HCT116 (cell line): ENCODE measurements at regions not wholly inside any gene's neighbourhood (a gene's known extent, or its start where the extent isn't known, plus 50 kb on each side); places are given as distances from the start of the nearest gene placed in this dataset.

Experiments
- ATAC-seq: fragments of 200-7000 bp; cut with Tn5 transposase; 2 replicates; pipeline ENCODE4 v1.9.1; 2020; ENCODE audit warnings: mild to moderate bottlenecking, moderate library complexity
- BruUV-seq: library from RNA; stranded (reverse); fragments of 400-500 nt; replicated peaks from 2 replicates; lab custom pipeline; 2021; lab: Mats Ljungman, UMichigan
- CTCF ChIA-PET: fragments of 300-600 bp; sonication (Branson Sonifier 250); formaldehyde crosslinking; loops from one replicate; lab custom pipeline; 2021; ENCODE audit warnings: antibody characterized with exemption; lab: Charles Lee
- POLR2A ChIA-PET: fragments of 300-600, 350-600 bp; sonication (Branson Sonifier 250); formaldehyde crosslinking; loops from one replicate; lab custom pipeline; 2021; ENCODE audit warnings: antibody characterized with exemption; lab: Charles Lee
- RAD21 ChIA-PET, 2 experiments: fragments of 300-600 bp; sonication (Branson Sonifier 250); formaldehyde crosslinking; loops; one replicate each; lab custom pipeline; 2023; ENCODE audit warnings: low total read pairs in 2 of 2; ENCODE audit not compliant: uncharacterized antibody in 2 of 2, unreplicated experiment in 2 of 2, low non-redundant PET in 1 of 2; lab: Charles Lee
- DNase-seq: peaks from one replicate; pipeline ENCODE4 v3.0.0-alpha.2; 2010; ENCODE audit warnings: low read depth, low spot score
- H2AFZ ChIP-seq: fragments of 200-600 bp; shearing (Covaris generic), sonication (generic); 2 replicates; pipeline ENCODE4 v1.6.1; 2017; ENCODE audit warnings: low read depth, mixed run types, mixed read lengths, antibody characterized with exemption, low read length; ENCODE audit not compliant: poor library complexity, severe bottlenecking
- H3K27ac ChIP-seq: 2 replicates; pipeline ENCODE4 v1.5.1; 2012; ENCODE audit warnings: low read depth, low read length
- H3K27me3 ChIP-seq: fragments of 200-600 bp; sonication (generic); 2 replicates; pipeline ENCODE4 v1.6.1; 2016; ENCODE audit warnings: mixed run types, low read length, mixed read lengths; ENCODE audit not compliant: insufficient read depth
- H3K36me3 ChIP-seq, 2 experiments: fragments of 200-500 bp in 1 of 2; fragments of 200-600 bp in 1 of 2; sonication (Bioruptor generic) in 1 of 2; sonication (generic) in 1 of 2; 2 replicates each; pipeline versions ENCODE4 v1.5.1 to v1.6.1; 2014 to 2016; ENCODE audit warnings: low read length in 2 of 2, inconsistent platforms in 1 of 2, mixed read lengths in 1 of 2, mixed run types in 1 of 2; ENCODE audit not compliant: insufficient read depth in 2 of 2, control insufficient read depth in 1 of 2
- H3K4me1 ChIP-seq, 2 experiments: fragments of 200-600 bp in 1 of 2; sonication (generic) in 1 of 2; 2 replicates each; pipeline versions ENCODE4 v1.5.1 to v1.6.1; 2012 to 2017; ENCODE audit warnings: low read length in 2 of 2, inconsistent platforms in 1 of 2, mild to moderate bottlenecking in 1 of 2, mixed read lengths in 1 of 2, mixed run types in 1 of 2, moderate library complexity in 1 of 2; ENCODE audit not compliant: insufficient read depth in 2 of 2, control insufficient read depth in 1 of 2
- H3K4me2 ChIP-seq: fragments of 200-600 bp; sonication (generic); 2 replicates; pipeline ENCODE4 v1.6.1; 2017; ENCODE audit warnings: mixed run types, low read length, mixed read lengths
- H3K4me3 ChIP-seq, 2 experiments: fragments of 200-600 bp in 1 of 2; sonication (generic) in 1 of 2; replicated peaks in 1 of 2; 2 replicates each; pipeline ENCODE4 v1.5.1; 2011 to 2016; ENCODE audit warnings: low read length in 2 of 2, control low read depth in 1 of 2, low read depth in 1 of 2, mild to moderate bottlenecking in 1 of 2, mixed read lengths in 1 of 2, mixed run types in 1 of 2
- H3K79me2 ChIP-seq: fragments of 200-600 bp; sonication (generic); 2 replicates; pipeline ENCODE4 v1.6.1; 2017; ENCODE audit warnings: mild to moderate bottlenecking, mixed run types, low read length, moderate library complexity, mixed read lengths; ENCODE audit not compliant: insufficient read depth
- H3K9ac ChIP-seq: fragments of 200-600 bp; sonication (generic); 2 replicates; pipeline ENCODE4 v1.6.1; 2016; ENCODE audit warnings: low read length, mixed read lengths
- H3K9me2 ChIP-seq: fragments of 200-600 bp; sonication (generic), shearing (Covaris generic); 2 replicates; pipeline ENCODE4 v1.6.1; 2017; ENCODE audit warnings: mixed run types, mild to moderate bottlenecking, moderate library complexity; ENCODE audit not compliant: insufficient read depth
- H3K9me3 ChIP-seq, 2 experiments: fragments of 200-500 bp in 1 of 2; fragments of 200-600 bp in 1 of 2; sonication (Bioruptor generic) in 1 of 2; sonication (generic) in 1 of 2; 2 replicates each; pipeline ENCODE4 v1.6.1; 2014 to 2017; ENCODE audit warnings: low read length in 2 of 2, mixed read lengths in 2 of 2, inconsistent platforms in 1 of 2, low read depth in 1 of 2, mild to moderate bottlenecking in 1 of 2, mixed run types in 1 of 2, moderate library complexity in 1 of 2; ENCODE audit not compliant: control insufficient read depth in 1 of 2, insufficient read depth in 1 of 2
- H4K20me1 ChIP-seq: fragments of 200-600 bp; sonication (generic), shearing (Covaris generic); 2 replicates; pipeline ENCODE4 v1.6.1; 2017; ENCODE audit warnings: mixed run types, mild to moderate bottlenecking, moderate library complexity; ENCODE audit not compliant: insufficient read depth
- CEBPB ChIP-seq: IDR thresholded peaks from 2 replicates; pipeline ENCODE4 v1.6.1; 2012; ENCODE audit warnings: low read depth
- EGR1 ChIP-seq: IDR thresholded peaks from 2 replicates; pipeline ENCODE4 v1.6.1; 2012; ENCODE audit warnings: low read depth
- EZH2 ChIP-seq: fragments of 200-600 bp; sonication (generic); IDR thresholded peaks from 2 replicates; pipeline ENCODE4 v1.6.1; 2017; ENCODE audit warnings: antibody characterized with exemption, mixed run types
- FOSL1 ChIP-seq: IDR thresholded peaks from 2 replicates; pipeline ENCODE4 v1.6.1; 2012; ENCODE audit warnings: low read depth
- POLR2AphosphoS5 ChIP-seq: IDR thresholded peaks from 2 replicates; pipeline ENCODE4 v1.6.1; 2011; ENCODE audit warnings: mild to moderate bottlenecking, low read depth, low read length, moderate library complexity
- RAD21 ChIP-seq: IDR thresholded peaks from 2 replicates; pipeline ENCODE4 v1.6.1; 2012; ENCODE audit warnings: low read depth, mild to moderate bottlenecking
- SIN3A ChIP-seq: IDR thresholded peaks from 2 replicates; pipeline ENCODE4 v1.6.1; 2012; ENCODE audit warnings: low read depth
- ZNF274 ChIP-seq: fragments of 200-500 bp; sonication (Bioruptor generic); IDR thresholded peaks from 2 replicates; pipeline ENCODE4 v1.6.1; 2014; ENCODE audit warnings: mild to moderate bottlenecking, low read depth, low read length, inconsistent platforms
- intact Hi-C: fragments of 100-400 bp; cut with micrococcal nuclease; formaldehyde crosslinking; loops from 2 replicates; pipeline ENCODE4 v1.10.0; 2022
- TF ChIP-seq, protein P1 (sequence below): IDR thresholded peaks from 2 replicates; pipeline ENCODE4 v1.6.1; 2012; ENCODE audit warnings: low read depth
- TF ChIP-seq, protein P2 (sequence below): IDR thresholded peaks from 2 replicates; pipeline ENCODE4 v1.6.1; 2011; ENCODE audit warnings: mild to moderate bottlenecking, low read length, moderate library complexity; ENCODE audit not compliant: insufficient replicate concordance; ENCODE audit errors: extremely low read depth
- TF ChIP-seq, protein P3 (sequence below): IDR thresholded peaks from 2 replicates; pipeline ENCODE4 v1.6.1; 2012
- TF ChIP-seq, protein P4 (sequence below), 3 experiments: fragments of 200-600 bp in 1 of 3; sonication (generic) in 1 of 3; IDR thresholded peaks in 2 of 3; conservative IDR thresholded peaks in 1 of 3; 2 replicates each; pipeline ENCODE4 v1.5.1; 2012 to 2017; ENCODE audit warnings: low read depth in 2 of 3, low read length in 2 of 3, antibody characterized with exemption in 1 of 3, borderline replicate concordance in 1 of 3, control low read depth in 1 of 3, mild to moderate bottlenecking in 1 of 3, mixed read lengths in 1 of 3, mixed run types in 1 of 3, moderate library complexity in 1 of 3; ENCODE audit not compliant: insufficient read depth in 1 of 3
- TF ChIP-seq, protein P5 (sequence below): IDR thresholded peaks from 2 replicates; pipeline ENCODE4 v1.6.1; 2012

DNA sequence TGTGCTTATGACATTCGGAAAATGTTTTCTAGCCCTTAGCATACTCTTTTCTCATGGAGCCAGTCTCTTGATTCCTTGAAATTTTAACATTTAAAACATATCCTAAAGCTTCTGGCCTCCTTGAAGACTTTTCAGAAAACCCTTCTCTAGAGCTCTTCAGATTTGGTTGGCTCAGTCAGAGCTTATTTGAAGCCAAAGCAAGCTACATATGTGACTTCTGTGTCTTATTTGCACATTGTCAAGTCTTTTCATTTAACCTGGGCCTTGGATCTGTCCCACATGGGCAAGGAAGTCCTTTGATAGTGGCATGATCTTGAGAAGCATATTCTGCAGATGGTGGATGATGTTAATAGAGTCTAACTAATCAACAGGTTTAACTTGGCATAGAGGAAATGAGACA lies 116.5 kb downstream of the LACC1 start:
- no peaks in the 10 kb centered on the region for H3K4me1 ChIP-seq
- no peaks in the 10 kb centered on the region for H3K36me3 ChIP-seq
- H3K27ac ChIP-seq: no peak overlapping the region
- peaks cover 6 to 13% of the 10 kb centered on the region in 2 experiments; a peak in 1 of 4 replicates for H3K9me3 ChIP-seq
- ChIA-PET POLR2A (no interaction called here), RAD21 (no interaction called here)
- intact Hi-C loops: no loop called here
- H3K27me3 ChIP-seq: no peaks in the 10 kb centered on the region
- H4K20me1 ChIP-seq: no peaks in the 10 kb centered on the region
- BruUV-seq: no TSS peak
- no peak for TF ChIP-seq SIN3A
- TF ChIP-seq, protein P1, sequence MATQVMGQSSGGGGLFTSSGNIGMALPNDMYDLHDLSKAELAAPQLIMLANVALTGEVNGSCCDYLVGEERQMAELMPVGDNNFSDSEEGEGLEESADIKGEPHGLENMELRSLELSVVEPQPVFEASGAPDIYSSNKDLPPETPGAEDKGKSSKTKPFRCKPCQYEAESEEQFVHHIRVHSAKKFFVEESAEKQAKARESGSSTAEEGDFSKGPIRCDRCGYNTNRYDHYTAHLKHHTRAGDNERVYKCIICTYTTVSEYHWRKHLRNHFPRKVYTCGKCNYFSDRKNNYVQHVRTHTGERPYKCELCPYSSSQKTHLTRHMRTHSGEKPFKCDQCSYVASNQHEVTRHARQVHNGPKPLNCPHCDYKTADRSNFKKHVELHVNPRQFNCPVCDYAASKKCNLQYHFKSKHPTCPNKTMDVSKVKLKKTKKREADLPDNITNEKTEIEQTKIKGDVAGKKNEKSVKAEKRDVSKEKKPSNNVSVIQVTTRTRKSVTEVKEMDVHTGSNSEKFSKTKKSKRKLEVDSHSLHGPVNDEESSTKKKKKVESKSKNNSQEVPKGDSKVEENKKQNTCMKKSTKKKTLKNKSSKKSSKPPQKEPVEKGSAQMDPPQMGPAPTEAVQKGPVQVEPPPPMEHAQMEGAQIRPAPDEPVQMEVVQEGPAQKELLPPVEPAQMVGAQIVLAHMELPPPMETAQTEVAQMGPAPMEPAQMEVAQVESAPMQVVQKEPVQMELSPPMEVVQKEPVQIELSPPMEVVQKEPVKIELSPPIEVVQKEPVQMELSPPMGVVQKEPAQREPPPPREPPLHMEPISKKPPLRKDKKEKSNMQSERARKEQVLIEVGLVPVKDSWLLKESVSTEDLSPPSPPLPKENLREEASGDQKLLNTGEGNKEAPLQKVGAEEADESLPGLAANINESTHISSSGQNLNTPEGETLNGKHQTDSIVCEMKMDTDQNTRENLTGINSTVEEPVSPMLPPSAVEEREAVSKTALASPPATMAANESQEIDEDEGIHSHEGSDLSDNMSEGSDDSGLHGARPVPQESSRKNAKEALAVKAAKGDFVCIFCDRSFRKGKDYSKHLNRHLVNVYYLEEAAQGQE: no peak
- TF ChIP-seq FOSL1: no peak
- TF ChIP-seq POLR2AphosphoS5: no peak
- TF ChIP-seq EZH2: no peak
- TF ChIP-seq EGR1: no peak
- TF ChIP-seq CEBPB: no peak
- TF ChIP-seq, protein P2, sequence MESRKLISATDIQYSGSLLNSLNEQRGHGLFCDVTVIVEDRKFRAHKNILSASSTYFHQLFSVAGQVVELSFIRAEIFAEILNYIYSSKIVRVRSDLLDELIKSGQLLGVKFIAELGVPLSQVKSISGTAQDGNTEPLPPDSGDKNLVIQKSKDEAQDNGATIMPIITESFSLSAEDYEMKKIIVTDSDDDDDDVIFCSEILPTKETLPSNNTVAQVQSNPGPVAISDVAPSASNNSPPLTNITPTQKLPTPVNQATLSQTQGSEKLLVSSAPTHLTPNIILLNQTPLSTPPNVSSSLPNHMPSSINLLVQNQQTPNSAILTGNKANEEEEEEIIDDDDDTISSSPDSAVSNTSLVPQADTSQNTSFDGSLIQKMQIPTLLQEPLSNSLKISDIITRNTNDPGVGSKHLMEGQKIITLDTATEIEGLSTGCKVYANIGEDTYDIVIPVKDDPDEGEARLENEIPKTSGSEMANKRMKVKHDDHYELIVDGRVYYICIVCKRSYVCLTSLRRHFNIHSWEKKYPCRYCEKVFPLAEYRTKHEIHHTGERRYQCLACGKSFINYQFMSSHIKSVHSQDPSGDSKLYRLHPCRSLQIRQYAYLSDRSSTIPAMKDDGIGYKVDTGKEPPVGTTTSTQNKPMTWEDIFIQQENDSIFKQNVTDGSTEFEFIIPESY: no peak
- TF ChIP-seq, protein P3, sequence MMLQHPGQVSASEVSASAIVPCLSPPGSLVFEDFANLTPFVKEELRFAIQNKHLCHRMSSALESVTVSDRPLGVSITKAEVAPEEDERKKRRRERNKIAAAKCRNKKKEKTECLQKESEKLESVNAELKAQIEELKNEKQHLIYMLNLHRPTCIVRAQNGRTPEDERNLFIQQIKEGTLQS: no peak
- TF ChIP-seq, protein P4, sequence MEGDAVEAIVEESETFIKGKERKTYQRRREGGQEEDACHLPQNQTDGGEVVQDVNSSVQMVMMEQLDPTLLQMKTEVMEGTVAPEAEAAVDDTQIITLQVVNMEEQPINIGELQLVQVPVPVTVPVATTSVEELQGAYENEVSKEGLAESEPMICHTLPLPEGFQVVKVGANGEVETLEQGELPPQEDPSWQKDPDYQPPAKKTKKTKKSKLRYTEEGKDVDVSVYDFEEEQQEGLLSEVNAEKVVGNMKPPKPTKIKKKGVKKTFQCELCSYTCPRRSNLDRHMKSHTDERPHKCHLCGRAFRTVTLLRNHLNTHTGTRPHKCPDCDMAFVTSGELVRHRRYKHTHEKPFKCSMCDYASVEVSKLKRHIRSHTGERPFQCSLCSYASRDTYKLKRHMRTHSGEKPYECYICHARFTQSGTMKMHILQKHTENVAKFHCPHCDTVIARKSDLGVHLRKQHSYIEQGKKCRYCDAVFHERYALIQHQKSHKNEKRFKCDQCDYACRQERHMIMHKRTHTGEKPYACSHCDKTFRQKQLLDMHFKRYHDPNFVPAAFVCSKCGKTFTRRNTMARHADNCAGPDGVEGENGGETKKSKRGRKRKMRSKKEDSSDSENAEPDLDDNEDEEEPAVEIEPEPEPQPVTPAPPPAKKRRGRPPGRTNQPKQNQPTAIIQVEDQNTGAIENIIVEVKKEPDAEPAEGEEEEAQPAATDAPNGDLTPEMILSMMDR (IDR thresholded peaks at IDR 0.05 in 2 of 3, conservative IDR thresholded peaks at IDR 0.05 in 1 of 3; ENCODE audit: borderline replicate concordance in 1 of 3, insufficient read depth in 1 of 3, low read depth in 2 of 3, low read length in 2 of 3): no peak
- no peak for TF ChIP-seq ZNF274
- TF ChIP-seq RAD21: no peak
- TF ChIP-seq, protein P5, sequence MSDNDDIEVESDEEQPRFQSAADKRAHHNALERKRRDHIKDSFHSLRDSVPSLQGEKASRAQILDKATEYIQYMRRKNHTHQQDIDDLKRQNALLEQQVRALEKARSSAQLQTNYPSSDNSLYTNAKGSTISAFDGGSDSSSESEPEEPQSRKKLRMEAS: no peak
- TF ChIP-seq, all 23 proteins: peak for 0
- Histone ChIP-seq H3K9ac (no peak overlapping the region), H3K4me2 (no peak overlapping the region), H3K4me3 (no peak overlapping the region), H3K79me2 (no peaks in the 10 kb centered on the region), H3K9me2 (no peaks in the 10 kb centered on the region), H2AFZ (no peak overlapping the region)
- ATAC-seq: no peak
- CTCF ChIA-PET: no interaction called here
- DNase-seq: no peak
